ENCODE measurements at regions not wholly inside any gene's neighbourhood (a gene's known extent, or its start where the extent isn't known, plus 50 kb on each side); places are given as distances from the start of the nearest gene placed in this dataset.

DNA sequence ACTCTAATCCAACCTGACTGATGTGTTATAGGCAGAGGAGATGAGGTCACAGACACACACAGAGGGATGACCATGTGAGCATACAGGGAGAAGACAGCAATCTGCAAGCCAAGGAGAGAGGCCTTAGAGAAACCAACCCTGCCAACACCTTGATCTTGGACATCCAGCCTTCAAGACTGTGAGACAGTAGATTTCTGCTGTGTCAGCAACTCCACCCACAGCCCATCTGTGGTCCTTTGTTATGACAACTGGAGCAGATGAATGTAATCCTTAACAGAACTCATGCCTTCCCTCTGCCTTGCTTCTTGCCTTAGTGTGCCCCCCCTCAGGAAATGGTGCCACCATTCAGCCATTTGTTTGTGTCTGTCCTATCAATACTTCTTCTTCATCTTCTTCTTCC is 107.4 kb downstream of the NXNL2 start (continued):
- TF ChIP-seq ZBTB8A (tag by site-specific recombination; IDR thresholded peaks at IDR 0.05) (no peak), ZNF837 (tag by site-specific recombination; IDR thresholded peaks at IDR 0.05) (no peak), ZNF416 (tag by site-specific recombination; IDR thresholded peaks at IDR 0.05) (no peak), ZNF404 (tag by site-specific recombination; IDR thresholded peaks at IDR 0.05) (no peak), ZNF23 (tag by site-specific recombination; IDR thresholded peaks at IDR 0.05; ENCODE audit: borderline replicate concordance) (no peak), ZNF175 (tag by site-specific recombination; IDR thresholded peaks at IDR 0.05) (no peak)
- TF ChIP-seq, protein P1, sequence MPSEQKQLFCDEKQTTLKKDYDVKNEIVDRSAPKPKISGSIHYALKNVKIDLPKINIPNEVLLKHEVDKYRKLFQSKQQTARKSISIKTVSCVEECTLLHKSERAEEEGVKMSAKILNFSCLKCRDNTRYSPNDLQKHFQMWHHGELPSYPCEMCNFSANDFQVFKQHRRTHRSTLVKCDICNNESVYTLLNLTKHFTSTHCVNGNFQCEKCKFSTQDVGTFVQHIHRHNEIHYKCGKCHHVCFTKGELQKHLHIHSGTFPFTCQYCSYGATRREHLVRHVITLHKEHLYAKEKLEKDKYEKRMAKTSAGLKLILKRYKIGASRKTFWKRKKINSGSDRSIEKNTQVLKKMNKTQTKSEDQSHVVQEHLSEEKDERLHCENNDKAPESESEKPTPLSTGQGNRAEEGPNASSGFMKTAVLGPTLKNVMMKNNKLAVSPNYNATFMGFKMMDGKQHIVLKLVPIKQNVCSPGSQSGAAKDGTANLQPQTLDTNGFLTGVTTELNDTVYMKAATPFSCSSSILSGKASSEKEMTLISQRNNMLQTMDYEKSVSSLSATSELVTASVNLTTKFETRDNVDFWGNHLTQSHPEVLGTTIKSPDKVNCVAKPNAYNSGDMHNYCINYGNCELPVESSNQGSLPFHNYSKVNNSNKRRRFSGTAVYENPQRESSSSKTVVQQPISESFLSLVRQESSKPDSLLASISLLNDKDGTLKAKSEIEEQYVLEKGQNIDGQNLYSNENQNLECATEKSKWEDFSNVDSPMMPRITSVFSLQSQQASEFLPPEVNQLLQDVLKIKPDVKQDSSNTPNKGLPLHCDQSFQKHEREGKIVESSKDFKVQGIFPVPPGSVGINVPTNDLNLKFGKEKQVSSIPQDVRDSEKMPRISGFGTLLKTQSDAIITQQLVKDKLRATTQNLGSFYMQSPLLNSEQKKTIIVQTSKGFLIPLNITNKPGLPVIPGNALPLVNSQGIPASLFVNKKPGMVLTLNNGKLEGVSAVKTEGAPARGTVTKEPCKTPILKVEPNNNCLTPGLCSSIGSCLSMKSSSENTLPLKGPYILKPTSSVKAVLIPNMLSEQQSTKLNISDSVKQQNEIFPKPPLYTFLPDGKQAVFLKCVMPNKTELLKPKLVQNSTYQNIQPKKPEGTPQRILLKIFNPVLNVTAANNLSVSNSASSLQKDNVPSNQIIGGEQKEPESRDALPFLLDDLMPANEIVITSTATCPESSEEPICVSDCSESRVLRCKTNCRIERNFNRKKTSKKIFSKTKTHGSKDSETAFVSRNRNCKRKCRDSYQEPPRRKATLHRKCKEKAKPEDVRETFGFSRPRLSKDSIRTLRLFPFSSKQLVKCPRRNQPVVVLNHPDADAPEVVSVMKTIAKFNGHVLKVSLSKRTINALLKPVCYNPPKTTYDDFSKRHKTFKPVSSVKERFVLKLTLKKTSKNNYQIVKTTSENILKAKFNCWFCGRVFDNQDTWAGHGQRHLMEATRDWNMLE (tag by site-specific recombination; conservative IDR thresholded peaks at IDR 0.05; ENCODE audit: low read depth), result no peak
- TF ChIP-seq, protein P2, sequence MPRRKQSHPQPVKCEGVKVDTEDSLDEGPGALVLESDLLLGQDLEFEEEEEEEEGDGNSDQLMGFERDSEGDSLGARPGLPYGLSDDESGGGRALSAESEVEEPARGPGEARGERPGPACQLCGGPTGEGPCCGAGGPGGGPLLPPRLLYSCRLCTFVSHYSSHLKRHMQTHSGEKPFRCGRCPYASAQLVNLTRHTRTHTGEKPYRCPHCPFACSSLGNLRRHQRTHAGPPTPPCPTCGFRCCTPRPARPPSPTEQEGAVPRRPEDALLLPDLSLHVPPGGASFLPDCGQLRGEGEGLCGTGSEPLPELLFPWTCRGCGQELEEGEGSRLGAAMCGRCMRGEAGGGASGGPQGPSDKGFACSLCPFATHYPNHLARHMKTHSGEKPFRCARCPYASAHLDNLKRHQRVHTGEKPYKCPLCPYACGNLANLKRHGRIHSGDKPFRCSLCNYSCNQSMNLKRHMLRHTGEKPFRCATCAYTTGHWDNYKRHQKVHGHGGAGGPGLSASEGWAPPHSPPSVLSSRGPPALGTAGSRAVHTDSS (tag by site-specific recombination; IDR thresholded peaks at IDR 0.05), result no peak

DNA sequence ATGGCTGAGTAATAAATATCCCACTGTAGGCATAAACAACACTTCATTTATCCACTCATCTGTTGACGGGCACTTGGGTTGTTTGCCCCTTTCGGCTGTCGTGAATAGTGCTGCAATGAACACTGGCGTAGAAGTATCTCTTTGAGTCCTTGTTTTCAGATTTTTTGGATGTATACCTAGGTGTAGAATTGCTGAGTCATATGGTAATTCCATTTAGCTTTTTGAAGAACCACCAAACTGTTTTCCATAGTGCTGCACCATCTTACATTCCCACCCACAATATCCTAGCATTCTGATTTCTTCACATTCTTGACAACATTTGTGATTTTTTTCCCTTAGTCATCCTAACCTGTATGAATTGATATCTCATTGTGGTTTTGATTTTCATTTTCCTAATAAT is 109.0 kb downstream of the NXNL2 start:
- TF ChIP-seq ZNF514 (tag by site-specific recombination; IDR thresholded peaks at IDR 0.05) (no peak), ZNF585B (tag by site-specific recombination; IDR thresholded peaks at IDR 0.05) (no peak), ZNF146 (tag by site-specific recombination; IDR thresholded peaks at IDR 0.05) (no peak), ZNF510 (tag by site-specific recombination; IDR thresholded peaks at IDR 0.05; ENCODE audit: insufficient replicate concordance) (no peak), ZNF548 (tag by site-specific recombination; IDR thresholded peaks at IDR 0.05) (no peak), ZNF37A (tag by site-specific recombination; IDR thresholded peaks at IDR 0.05) (no peak), OSR2 (tag by site-specific recombination; IDR thresholded peaks at IDR 0.05) (no peak)
- H3K4me1 ChIP-seq (ENCODE audit: control insufficient read depth, insufficient read depth, low read length), result no peaks in the 10 kb centered on the region
- ChIA-PET POLR2A (no interaction called here), CTCF (interaction anchor here (0.5 to 1.0 kb wide), 2 partner anchors 16 to 366 kb away, joined by 3 read pairs; no protein-coding TSS in a partner anchor)
- H3K4me3 ChIP-seq (ENCODE audit: low read depth, low read length), result no peak overlapping the region
- H3K9me3 ChIP-seq (ENCODE audit: control insufficient read depth, insufficient read depth, low read depth, low read length), result no peaks in the 10 kb centered on the region
- H3K36me3 ChIP-seq (ENCODE audit: control insufficient read depth in 2 of 2, insufficient read depth in 1 of 2, low read length in 2 of 2), result no peaks in the 10 kb centered on the region
- H3K27ac ChIP-seq (ENCODE audit: extremely low read depth, low read depth, low read length), result no peak overlapping the region

DNA sequence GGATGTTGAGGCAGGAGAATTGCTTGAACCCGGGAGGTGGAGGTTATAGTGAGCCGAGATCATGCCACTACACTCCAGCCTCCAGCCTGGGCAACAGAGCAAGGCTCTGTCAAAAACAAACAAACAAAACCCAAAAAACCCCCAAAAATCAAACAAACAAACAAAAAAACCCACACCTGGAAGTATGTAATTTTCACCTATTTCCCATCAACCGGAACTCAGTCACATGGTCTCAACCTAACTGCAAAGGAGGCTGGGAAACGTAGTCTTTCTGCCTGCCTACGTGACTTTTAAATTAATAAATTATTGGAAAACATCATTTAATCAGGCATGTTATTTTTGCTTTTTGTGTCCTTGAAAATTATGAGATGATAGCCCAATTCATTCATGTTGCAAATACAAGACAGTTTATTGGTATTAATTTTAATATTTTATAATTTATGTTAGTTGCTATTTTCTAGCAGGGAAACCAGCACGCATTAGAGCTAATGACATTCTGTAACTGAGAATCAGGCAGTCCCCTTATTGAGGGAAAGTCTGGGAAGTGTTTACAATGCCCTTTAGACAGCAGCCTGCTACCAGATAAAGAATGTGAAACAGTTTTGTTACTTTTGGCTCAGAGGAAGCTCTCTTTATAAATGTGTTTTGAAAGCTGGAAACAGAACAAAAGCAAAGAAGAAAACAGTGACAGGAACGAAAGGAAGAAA is 110.3 kb downstream of the NXNL2 start:
- Histone ChIP-seq H3K36me3 (ENCODE audit: control insufficient read depth in 2 of 2, insufficient read depth in 1 of 2, low read length in 2 of 2) (no peaks in the 10 kb centered on the region), H3K27ac (ENCODE audit: extremely low read depth, low read depth, low read length) (no peak overlapping the region), H3K9me3 (ENCODE audit: control insufficient read depth, insufficient read depth, low read depth, low read length) (no peaks in the 10 kb centered on the region), H3K4me3 (ENCODE audit: low read depth, low read length) (no peak overlapping the region), H3K4me1 (ENCODE audit: control insufficient read depth, insufficient read depth, low read length) (no peaks in the 10 kb centered on the region)
- TF ChIP-seq ZNF354C (tag by site-specific recombination; IDR thresholded peaks at IDR 0.05; ENCODE audit: borderline replicate concordance, low read depth), result no peak
- no peak for TF ChIP-seq GFI1B (tag by site-specific recombination; IDR thresholded peaks at IDR 0.05)
- POLR2A ChIA-PET, result no interaction called here
- CTCF ChIA-PET, result no interaction called here
